ENCODE measurements at regions not wholly inside any gene's neighbourhood (a gene's known extent, or its start where the extent isn't known, plus 50 kb on each side); places are given as distances from the start of the nearest gene placed in this dataset.

GRCh38 chr20:23226612-23227265 is 123.9 kb upstream of the NXT1 start:
- no peak for DNase-seq (ENCODE audit: low spot score)
- POLR2A ChIA-PET (ENCODE audit: low non-redundant PET) = no interaction called here
- CTCF ChIA-PET = interaction anchor here (0.7 kb wide), 2 partner anchors 13 to 34 kb away, joined by 3 to 4 read pairs; no protein-coding TSS in a partner anchor
- no peak for TF ChIP-seq CTCF (conservative IDR thresholded peaks at IDR 0.05; ENCODE audit: low read depth)
- H3K27ac ChIP-seq = no peak overlapping the region

GRCh38 chr20:23225407-23226060 is 125.1 kb upstream of the NXT1 start:
- TF ChIP-seq CTCF (conservative IDR thresholded peaks at IDR 0.05; ENCODE audit: low read depth) = no peak
- POLR2A ChIA-PET (ENCODE audit: low non-redundant PET) = no interaction called here
- peak; percentile 80 for DNase-seq (ENCODE audit: low spot score)
- peak overlapping the region; percentile 46 for H3K27ac ChIP-seq
- CTCF ChIA-PET = interaction anchor here (0.5 to 0.7 kb wide), 5 partner anchors 22 to 1733 kb away, joined by 3 to 4 read pairs (median 4); no protein-coding TSS in a partner anchor

- TF ChIP-seq CTCF (conservative IDR thresholded peaks at IDR 0.05; ENCODE audit: low read depth) = no peak
- CTCF ChIA-PET = interaction anchor here (0.5 to 0.6 kb wide), 2 partner anchors 100 to 1733 kb away, joined by 3 to 4 read pairs; no protein-coding TSS in a partner anchor
- POLR2A ChIA-PET (ENCODE audit: low non-redundant PET) = no interaction called here
- no peak overlapping the region for H3K27ac ChIP-seq
- DNase-seq (ENCODE audit: low spot score) = no peak
Observed at GRCh38 chr20:23224806-23225205, 125.8 kb upstream of the NXT1 start.

GRCh38 chr20:23223908-23224580 is 126.5 kb upstream of the NXT1 start:
- ChIA-PET CTCF (no interaction called here), POLR2A (ENCODE audit: low non-redundant PET) (no interaction called here)
- H3K27ac ChIP-seq = no peak overlapping the region
- DNase-seq (ENCODE audit: low spot score) = no peak
- TF ChIP-seq CTCF (conservative IDR thresholded peaks at IDR 0.05; ENCODE audit: low read depth) = no peak

GRCh38 chr20:23222531-23223200 is 127.9 kb upstream of the NXT1 start:
- H3K27ac ChIP-seq = no peak overlapping the region
- no peak for DNase-seq (ENCODE audit: low spot score)
- POLR2A ChIA-PET (ENCODE audit: low non-redundant PET) = no interaction called here
- CTCF ChIA-PET = interaction anchor here (0.6 kb wide), 1 partner anchor 126 kb away, joined by 3 read pairs; no protein-coding TSS in a partner anchor
- no peak for TF ChIP-seq CTCF (conservative IDR thresholded peaks at IDR 0.05; ENCODE audit: low read depth)

- CTCF ChIA-PET = no interaction called here
- POLR2A ChIA-PET (ENCODE audit: low non-redundant PET) = no interaction called here
- DNase-seq (ENCODE audit: low spot score) = no peak
- H3K27ac ChIP-seq = no peak overlapping the region
- TF ChIP-seq CTCF (conservative IDR thresholded peaks at IDR 0.05; ENCODE audit: low read depth) = no peak
Observed at GRCh38 chr20:23217023-23217422, 130.9 kb upstream of the CD93 start.
